HG02981 (cell line): ENCODE measurements at regions not wholly inside any gene's neighbourhood (a gene's known extent, or its start where the extent isn't known, plus 50 kb on each side); places are given as distances from the start of the nearest gene placed in this dataset.

Experiments used
- ATAC-seq: cut with Tn5 transposase; IDR thresholded peaks from one replicate; pipeline ENCODE4 v1.9.1; 2021; ENCODE audit warnings: mild to moderate bottlenecking, moderate library complexity; ENCODE audit not compliant: unreplicated experiment

DNA sequence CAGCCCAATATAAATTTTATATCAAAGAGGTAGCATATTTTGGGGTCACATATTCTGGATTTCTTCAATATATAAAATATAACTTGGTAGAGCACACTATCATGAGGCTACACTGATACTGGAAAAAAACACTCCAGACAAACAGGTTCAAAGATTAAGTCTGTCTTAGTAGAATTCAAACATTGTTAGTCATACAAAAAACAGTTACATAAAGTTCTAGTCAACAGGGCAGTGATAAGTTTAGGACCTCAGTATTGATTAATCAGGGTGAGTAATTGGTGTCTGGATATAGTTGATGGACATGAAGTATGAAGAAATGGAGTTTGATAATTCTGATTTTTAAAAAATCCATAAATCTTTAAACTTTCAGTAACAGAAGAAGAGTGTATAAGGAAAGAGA, 1291.3 kb downstream of the FSTL5 start:
- ATAC-seq = no peak

DNA sequence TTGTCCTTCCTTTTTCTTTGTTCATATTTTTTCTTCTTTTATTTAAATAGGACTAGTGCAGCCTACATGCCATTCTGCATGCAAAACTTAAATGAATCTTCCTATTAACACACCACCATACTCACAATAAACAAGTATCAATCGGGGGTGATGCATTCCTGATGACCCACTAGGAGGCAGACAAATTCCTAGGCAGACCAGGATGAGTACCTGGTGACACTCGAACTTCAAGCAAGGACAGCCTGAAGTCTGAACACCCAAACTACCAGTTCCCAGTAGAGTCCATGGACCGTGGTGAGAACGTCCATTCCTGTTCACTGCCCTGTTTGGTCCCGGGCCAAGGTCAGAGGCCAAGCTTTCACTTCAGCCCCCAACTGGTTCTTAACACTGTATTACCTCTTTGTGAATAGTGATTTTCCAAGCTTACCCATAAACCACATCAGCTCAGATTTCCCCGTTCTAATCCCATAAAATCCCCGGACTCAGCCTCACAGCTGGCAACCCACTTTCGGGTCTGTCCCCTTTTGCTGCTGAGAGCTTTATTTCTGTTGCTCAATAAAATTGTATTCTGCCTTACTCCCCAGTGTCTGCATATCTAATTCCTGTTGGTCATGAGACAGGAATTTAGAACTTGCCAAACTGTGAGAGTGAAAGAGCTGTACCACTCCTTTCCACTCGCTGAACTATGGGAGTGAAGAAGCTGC, 1286.6 kb downstream of the FSTL5 start:
- no peak for ATAC-seq

DNA sequence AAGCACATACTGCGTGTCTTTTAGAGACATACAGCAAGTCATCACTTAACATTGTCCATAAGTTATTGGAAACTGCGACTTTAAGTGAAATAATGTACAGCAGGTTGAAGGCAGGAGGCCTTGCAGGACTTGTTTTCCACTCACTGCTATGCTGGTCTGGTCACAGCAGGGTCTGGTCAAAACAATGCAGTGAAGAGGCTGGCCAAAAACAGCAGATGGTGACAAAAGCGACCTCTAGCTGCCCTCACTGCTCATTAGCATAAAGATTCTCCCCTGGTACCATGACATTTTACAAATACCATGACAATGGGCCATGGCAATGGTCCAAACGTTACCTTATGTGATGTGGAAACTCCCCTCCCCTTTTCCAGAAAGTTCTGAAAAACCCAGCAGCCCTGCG, 1283.6 kb downstream of the FSTL5 start:
- no peak for ATAC-seq

DNA sequence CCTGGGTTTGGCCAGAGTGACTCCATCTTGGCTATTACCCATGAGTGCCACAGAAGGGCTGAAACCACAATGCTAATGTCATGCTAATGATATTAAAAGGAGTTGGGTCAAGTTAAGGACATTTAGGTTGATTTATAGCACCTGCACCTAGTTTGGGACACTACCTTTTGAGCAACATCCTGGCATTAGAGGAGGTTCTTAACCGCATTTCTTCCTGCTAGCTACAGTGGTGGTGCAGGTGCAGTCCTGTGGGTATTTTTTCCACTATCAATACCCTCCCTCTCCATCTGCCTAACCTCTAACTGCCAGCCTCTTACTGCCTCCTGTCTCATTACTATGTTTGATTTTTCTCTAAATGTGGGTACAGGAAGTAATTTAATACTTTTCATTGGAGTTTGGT, 1276.1 kb downstream of the FSTL5 start:
- ATAC-seq = no peak

DNA sequence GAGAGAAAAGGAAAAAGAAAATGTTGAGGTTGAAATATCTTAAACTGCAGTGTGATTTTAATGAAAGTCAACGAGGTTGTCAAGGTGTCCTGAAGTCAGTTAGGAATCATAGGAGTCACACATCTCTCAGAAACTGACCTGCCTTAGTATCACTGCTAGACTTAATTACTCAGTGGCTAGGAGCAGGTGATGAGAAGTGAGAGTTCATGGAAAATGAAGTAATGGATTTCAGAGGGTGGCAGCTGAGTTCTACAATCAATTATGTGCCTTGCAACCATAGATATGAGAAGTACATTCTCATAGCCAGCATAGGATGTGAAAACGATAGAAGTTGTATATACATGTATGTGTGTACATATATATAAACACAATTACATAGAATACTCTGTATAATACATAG, 1269.7 kb downstream of the FSTL5 start:
- no peak for ATAC-seq

DNA sequence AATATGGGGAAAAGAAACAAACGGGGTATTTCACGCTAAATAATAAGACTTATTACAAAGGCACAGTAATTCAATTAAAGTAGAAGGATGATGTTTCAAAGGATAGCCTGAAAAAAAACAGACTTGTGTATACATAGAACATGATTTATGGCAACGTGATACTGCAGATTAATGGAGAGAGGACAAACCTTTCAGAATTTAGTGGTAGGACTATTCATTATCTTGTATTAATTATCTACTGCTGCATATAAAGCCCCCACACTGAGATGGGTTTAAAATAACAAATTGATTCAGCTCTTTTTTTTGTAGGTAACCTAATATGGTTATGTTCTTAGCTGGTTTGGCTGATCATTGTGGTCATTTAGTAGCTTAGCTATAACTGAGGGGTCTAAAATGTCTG, 1269.0 kb downstream of the FSTL5 start:
- no peak for ATAC-seq

DNA sequence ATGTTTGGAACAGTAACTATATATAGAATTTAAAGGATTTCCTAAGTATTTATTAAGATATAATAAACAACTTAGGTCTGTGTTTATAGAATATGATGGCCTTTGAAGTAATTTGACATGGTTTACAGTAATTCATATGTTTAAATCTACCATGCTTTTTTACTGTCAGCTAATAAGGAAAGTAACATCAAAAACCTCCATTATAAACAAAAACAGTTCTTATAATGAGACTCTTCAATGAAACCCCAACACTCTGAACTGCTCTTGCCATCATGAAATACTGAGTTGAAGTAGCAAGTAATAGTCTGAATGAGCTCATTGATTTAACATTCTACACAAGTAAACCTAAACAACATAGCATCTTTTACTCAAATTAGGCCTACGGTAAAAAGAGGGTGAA, 1236.5 kb downstream of the FSTL5 start:
- no peak for ATAC-seq

DNA sequence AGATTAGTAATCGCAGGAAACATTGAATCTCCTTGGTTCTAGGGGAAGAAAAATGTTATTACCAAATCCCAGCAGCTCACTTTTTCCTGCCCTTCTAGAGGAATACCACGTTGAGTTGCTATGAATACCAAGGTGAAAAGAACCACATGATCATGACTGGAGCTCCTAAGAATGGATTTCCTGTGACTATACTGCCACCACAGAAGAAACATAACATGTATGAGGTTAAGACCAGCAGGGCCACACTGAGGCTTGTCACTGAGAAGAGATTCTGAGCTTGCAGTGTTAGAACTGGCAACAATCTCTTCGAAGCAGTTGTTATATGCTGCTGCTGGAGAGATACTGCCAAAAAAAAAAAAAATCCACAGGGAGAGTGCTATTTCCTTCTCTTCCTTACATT, 1235.3 kb downstream of the FSTL5 start:
- ATAC-seq = no peak

DNA sequence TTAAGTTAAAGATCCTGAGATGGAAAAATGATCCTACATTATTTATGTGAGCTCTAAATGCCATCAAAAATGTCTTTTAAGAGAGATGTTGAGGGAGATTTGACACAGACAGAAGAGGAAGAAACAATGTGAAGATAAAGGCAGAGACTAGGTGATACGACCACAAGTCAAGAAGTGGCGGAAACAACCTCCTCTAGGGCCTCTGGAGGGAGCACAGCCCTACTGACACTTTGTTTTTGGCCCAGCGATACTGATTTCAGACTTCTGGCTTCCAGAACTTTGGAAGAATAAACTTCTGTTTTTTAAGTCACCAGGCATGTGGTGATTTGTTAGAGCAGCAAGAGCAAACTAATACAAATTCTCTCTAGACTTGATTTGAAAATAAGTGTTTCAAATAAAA, 1216.1 kb downstream of the FSTL5 start:
- no peak for ATAC-seq

DNA sequence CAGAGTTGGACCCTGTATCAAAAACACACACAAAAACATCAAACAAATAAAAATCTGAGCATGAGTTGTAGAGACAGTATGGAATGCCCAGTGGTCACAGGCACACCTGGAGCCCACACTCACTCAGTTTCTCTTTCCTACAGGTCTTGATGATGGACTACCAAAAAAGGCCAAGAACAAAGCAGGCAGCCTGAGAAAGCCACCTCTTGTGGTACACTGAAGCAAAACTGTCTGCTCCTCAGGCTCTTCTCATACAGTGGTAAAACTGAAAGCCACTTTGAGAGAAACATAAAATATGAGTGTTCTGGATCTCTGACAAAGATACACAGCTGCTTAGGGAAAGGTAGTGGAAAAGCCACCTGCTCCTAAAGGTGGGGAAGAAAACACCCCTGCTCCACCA, 1206.9 kb downstream of the FSTL5 start:
- ATAC-seq = no peak

DNA sequence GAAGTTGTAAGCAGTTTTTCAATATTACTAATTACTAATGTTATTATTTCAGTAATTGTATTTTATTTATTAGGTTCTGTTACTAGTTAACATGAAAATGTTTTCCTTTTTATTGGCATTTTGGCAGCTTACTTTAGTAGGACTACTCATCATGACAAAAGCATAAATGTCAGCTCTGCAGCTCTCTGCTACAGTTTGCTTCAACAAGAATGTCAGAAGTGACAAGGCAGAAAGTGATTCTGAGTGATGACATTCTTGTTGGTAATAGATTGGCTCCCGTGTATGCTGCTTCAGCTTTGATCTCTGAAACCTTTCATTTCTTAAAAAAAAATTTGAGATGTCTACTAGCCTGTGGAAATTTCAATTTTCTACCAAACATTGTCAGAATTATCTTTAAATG, 1193.9 kb downstream of the FSTL5 start:
- no peak for ATAC-seq

DNA sequence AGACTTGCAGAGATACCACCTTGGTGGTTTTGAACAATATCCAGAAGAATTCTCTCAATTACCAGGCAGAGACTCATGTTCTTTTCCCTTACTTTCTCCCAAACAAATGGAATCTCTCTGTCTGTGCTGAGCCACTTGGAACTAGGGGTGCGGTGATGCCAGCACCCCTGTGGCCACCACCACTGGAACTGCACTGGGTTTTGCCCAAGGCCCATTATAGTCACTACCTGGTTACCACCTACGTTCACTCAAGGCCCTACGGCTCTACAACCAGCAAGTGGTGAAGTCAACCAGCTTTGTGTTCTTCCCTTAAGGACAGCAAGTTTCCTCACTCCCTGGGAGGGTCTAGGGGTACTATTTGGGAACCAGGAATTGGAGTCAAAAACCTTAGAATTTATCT, 1183.7 kb downstream of the FSTL5 start:
- no peak for ATAC-seq

DNA sequence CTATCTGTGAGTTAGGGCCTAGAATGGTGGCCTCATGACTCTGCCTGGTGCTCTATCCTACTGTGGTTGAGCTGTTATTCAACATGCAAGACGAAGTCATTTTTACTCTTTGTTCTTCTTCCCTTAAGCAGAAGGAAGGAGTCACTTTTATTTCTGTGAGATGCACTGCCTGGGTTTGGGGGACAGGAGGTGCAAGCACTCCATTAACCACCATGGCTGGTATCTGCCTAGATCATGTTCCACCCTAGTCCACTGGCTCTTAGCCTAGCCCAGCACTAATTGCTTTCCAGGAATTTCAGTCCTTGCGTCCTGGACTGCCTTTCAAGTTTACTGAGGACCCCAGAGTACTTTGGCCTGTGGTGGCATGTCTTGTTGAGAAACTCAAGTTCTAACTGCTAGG, 1182.7 kb downstream of the FSTL5 start:
- ATAC-seq = no peak

DNA sequence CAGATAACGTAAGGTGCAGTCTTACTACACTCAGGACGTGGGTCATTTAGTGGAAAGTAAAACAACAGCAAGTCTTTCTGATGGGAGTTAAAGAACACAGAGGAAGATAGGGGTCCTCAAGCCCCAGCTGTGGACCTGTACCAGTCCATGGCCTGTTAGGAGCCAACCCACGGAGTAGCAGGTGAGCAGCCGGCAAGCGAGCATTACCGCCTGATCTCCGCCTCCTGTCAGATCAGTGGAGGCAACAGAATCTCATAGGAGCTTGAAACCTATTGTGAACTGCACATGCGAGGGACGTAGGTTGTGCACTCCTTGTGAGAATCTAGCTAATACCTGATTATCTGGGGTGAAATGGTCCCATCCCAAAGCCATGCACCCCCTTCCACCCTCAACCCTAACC, 1180.8 kb downstream of the FSTL5 start:
- no peak for ATAC-seq

DNA sequence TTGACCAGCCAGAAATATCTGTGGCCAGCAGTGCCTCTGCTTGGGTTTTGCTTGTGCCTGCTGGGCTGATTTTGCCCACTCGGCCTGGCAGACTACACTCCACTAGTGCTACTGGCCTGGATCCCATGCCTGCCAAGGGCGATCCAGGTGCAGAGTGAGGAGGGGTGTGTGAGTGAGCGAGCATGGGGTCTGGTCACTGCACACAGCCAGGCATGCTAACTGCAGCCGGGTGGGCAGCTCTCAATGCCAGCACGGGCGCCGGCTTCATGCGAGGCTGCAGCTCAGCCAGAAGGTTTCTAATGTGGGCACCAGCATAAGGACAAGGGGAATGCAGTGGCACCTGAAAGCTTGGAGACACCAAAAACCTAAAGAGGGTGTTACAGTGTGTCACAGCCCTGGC, 1161.4 kb downstream of the FSTL5 start:
- no peak for ATAC-seq

DNA sequence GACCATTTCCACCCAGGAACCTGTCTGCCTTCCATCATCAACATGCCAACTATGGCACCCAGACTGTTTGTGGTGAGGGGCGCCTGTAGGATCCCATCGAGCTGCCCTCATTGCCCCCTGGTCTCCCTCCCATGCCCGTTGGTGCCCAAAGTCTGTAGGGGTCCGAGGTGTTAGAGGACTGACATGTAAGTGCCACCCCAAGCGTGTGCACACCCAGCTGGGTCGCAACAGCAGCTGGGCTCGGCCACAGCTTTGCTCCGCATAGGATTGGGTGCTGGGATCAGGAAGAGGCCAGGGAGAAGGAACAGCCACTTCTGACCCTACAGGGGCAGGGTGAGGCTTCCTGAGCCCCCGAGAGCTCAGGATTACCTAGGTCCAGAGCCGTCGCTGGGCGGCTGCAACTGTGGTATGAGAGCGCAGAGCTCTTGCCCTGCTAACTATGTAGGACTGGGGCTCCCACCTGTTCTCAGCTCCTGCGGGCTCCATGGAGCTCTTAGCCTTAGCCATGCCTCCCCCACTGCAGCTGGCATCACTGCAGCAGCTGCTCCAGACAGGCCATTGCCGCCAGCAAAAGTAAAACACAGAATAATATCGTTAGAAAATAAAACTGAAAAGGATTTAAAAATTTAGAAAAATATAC, 1160.3 kb downstream of the FSTL5 start:
- no peak for ATAC-seq

DNA sequence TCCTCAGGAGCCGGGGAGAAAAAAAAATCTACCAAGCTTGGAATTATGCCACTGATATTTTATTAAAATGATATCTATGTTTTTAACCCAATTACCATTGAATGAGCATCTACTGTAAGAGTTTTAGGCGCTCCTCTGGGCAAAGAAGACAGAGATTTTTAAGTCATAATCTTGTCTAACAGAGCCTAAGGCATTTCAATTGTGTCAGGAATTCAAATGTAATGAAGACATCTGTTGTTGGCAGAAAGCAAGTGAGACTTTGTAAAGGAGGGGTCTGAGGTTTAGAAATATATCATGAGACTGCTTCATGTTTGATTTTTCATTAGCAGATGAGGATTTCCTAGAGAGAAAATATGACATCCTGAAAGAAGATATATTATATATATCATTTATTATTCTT, 1158.1 kb downstream of the FSTL5 start:
- no peak for ATAC-seq

DNA sequence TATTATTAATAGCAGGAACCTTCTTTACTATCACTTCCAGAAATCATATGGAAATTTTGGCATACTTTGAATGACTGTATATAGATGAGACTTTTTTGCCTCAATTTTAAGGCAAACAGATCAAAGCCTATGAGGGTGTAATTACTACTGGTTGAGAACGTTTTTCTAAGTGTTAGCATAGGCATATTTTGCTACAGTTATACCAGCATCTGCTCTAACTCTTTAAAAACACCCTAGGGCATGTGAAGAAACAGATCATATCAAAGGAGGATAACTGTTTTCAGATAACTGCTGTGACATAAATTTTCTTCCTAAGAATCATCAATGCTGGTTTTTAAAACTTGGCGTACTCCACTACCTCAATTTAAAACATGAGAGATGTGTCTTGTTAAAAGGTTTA, 1155.3 kb downstream of the FSTL5 start:
- ATAC-seq = no peak

DNA sequence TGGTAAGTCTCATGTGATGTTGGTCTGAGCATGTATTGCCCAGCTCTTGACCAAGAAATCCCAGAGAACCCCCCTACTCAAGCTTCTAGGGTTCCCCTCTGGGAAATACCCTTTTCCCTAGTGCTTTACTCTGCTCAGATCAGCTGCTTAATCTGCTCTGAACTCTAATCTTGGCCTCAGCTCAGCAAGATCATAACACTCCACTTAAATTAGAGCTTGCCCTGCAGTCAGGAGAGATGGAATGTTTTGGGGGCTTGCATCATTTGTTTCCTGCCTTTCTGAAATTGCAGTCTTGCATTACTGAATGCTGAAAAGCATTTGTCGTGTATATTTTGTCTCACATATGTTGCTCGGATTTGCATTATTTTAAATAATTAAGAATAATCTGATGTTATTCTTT, 1153.6 kb downstream of the FSTL5 start:
- no peak for ATAC-seq
